Suprapubic skin (tissue), 4 donors: ENCODE measurements at regions not wholly inside any gene's neighbourhood (a gene's known extent, or its start where the extent isn't known, plus 50 kb on each side); places are given as distances from the start of the nearest gene placed in this dataset.

Experiments used
- DNase-seq, 2 donors: peaks; one replicate each; pipeline ENCODE4 v3.0.0-alpha.2; 2019; ENCODE audit warnings: low spot score in 2 of 2
- H3K27ac ChIP-seq: fragments of 200-600 bp; sonication (generic); one replicate; pipeline ENCODE4 v1.5.1; 2019
- H3K27me3 ChIP-seq: fragments of 200-600 bp; sonication (generic); one replicate; pipeline ENCODE4 v1.5.1; 2019
- H3K36me3 ChIP-seq: fragments of 200-600 bp; sonication (generic); one replicate; pipeline ENCODE4 v1.5.1; 2019
- H3K4me1 ChIP-seq: fragments of 200-600 bp; sonication (generic); one replicate; pipeline ENCODE4 v1.5.1; 2019
- H3K4me3 ChIP-seq: fragments of 200-600 bp; sonication (generic); one replicate; pipeline ENCODE4 v1.5.1; 2019; ENCODE audit warnings: mild to moderate bottlenecking
- H3K9me3 ChIP-seq: fragments of 200-600 bp; sonication (generic); one replicate; pipeline ENCODE4 v1.5.1; 2019
- EP300 ChIP-seq: sonication (generic); formaldehyde crosslinking; IDR thresholded peaks from one replicate; pipeline ENCODE4 v1.6.1; 2017; ENCODE audit warnings: antibody characterized with exemption
- POLR2A ChIP-seq, 2 donors: fragments of 450-650 bp; IDR thresholded peaks; one replicate each; pipeline ENCODE4 v1.6.1; 2017; ENCODE audit warnings: antibody characterized with exemption in 2 of 2, mild to moderate bottlenecking in 2 of 2, moderate library complexity in 2 of 2
- POLR2AphosphoS5 ChIP-seq, 3 donors: sonication (generic); formaldehyde crosslinking; IDR thresholded peaks; one replicate each; pipeline ENCODE4 v1.6.1; 2017; ENCODE audit warnings: antibody characterized with exemption in 3 of 3
- WGBS: methylation state at CpG from one replicate; pipeline ENCODE4 v1.1.5; 2018; 5-methylcytosine and 5-hydroxymethylcytosine counted together
- TF ChIP-seq, protein P1 (sequence below), 2 donors: fragments of 200-600 bp in 1 of 2; fragments of 450-650 bp in 1 of 2; sonication (generic) in 1 of 2; IDR thresholded peaks; one replicate each; pipeline ENCODE4 v1.5.1; 2016 to 2019; ENCODE audit warnings: antibody characterized with exemption in 2 of 2, mild to moderate bottlenecking in 1 of 2, moderate library complexity in 1 of 2

DNA sequence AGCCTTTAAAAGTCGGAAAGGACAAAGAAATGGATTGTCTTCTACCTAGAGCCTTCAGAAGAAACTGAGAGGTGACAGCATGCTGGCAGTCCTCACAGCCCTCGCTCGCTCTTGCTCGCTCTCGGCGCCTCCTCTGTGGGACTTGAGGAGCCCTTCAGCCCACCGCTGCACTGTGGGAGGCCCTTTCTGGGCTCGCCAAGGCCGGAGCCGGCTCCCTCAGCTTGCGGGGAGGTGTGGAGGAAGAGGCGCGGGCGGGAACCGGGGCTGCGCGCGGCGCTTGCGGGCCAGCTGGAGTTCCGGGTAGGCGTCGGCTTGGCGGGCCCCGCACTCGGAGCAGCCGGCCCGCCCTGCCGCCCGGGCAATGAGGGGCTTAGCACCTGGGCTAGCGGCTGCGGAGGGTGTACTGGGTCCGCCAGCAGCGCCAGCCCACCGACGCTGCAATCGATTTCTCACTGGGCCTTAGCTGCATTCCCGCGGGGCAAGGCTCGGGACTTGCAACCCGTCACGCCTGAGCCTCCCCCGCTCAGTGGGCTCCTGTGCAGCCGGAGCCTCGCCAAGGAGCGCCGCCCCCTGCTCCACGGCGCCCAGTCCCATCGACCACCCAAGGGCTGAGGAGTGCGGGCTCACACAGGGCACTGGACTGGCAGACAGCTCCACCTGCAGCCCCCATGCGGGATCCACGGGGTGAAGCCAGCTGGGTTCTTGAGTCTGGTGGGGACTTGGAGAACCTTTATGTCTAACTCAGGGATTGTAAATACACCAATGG lies 953.8 kb upstream of the GBE1 start:
- DNase-seq = no peak
- no peaks in the 10 kb centered on the region for H3K27me3 ChIP-seq
- H3K4me1 ChIP-seq = no peaks in the 10 kb centered on the region
- no peaks in the 10 kb centered on the region for H3K36me3 ChIP-seq
- WGBS = 90% methylated on average over 19 of the region's 53 CpGs
- H3K9me3 ChIP-seq = peaks cover 6% of the 10 kb centered on the region
- no peak overlapping the region for H3K27ac ChIP-seq
- TF ChIP-seq POLR2A (IDR thresholded peaks at IDR 0.05) = no peak
- TF ChIP-seq, protein P1, sequence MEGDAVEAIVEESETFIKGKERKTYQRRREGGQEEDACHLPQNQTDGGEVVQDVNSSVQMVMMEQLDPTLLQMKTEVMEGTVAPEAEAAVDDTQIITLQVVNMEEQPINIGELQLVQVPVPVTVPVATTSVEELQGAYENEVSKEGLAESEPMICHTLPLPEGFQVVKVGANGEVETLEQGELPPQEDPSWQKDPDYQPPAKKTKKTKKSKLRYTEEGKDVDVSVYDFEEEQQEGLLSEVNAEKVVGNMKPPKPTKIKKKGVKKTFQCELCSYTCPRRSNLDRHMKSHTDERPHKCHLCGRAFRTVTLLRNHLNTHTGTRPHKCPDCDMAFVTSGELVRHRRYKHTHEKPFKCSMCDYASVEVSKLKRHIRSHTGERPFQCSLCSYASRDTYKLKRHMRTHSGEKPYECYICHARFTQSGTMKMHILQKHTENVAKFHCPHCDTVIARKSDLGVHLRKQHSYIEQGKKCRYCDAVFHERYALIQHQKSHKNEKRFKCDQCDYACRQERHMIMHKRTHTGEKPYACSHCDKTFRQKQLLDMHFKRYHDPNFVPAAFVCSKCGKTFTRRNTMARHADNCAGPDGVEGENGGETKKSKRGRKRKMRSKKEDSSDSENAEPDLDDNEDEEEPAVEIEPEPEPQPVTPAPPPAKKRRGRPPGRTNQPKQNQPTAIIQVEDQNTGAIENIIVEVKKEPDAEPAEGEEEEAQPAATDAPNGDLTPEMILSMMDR (IDR thresholded peaks at IDR 0.05) = no peak
- TF ChIP-seq EP300 = no peak
- TF ChIP-seq POLR2AphosphoS5 (IDR thresholded peaks at IDR 0.05) = no peak
- H3K4me3 ChIP-seq = no peak overlapping the region

DNA sequence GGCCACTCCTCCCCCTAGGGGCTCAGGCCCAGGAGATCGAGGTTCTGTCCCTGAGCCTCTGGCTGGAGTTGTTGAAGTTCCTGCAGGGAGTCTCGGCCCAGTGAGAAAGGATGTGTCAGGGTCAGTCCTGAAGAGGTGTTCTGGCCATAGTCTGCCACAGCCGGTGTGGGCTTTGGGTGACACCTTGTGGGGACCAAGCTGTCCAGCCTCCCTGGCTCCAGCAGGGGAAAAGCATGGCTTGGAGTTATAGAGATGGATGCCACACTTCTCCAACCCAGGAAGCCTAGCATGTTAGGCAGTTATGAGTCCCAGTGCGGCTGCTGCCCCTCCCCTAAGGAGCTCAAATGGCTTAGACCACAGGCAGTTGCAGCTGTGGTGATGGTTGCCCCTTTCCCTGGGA lies 945.6 kb upstream of the GBE1 start:
- Histone ChIP-seq H3K4me3 (no peak overlapping the region), H3K4me1 (no peaks in the 10 kb centered on the region), H3K27me3 (no peaks in the 10 kb centered on the region), H3K27ac (no peak overlapping the region), H3K9me3 (peaks cover 6% of the 10 kb centered on the region), H3K36me3 (no peaks in the 10 kb centered on the region)
- DNase-seq = no peak
- WGBS = 100% methylated on average over 2 of the region's 4 CpGs
- no peak for TF ChIP-seq POLR2AphosphoS5 (IDR thresholded peaks at IDR 0.05)
- no peak for TF ChIP-seq POLR2A (IDR thresholded peaks at IDR 0.05)
- no peak for TF ChIP-seq EP300
- TF ChIP-seq, protein P1 (IDR thresholded peaks at IDR 0.05) = no peak

DNA sequence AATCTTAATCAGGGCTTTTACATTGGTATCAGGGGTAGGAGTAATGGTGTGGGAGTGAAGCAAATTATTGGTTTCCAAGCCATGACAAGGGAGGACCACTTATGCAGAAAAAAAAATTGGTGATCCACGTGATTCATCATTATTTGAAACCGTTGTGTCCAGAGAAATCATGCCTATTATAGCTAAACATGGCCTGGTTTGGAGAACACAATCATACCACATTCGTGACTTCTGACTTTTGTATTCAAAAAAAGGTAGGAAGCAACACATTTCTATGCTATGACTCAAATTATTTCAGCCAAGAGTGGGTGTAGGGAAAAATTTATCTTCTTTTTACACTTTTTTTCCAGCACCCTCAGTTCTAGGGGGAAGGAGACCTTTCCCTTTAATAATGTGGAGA lies 924.3 kb upstream of the GBE1 start:
- 54% methylated on average over 3 of the region's 3 CpGs for WGBS

DNA sequence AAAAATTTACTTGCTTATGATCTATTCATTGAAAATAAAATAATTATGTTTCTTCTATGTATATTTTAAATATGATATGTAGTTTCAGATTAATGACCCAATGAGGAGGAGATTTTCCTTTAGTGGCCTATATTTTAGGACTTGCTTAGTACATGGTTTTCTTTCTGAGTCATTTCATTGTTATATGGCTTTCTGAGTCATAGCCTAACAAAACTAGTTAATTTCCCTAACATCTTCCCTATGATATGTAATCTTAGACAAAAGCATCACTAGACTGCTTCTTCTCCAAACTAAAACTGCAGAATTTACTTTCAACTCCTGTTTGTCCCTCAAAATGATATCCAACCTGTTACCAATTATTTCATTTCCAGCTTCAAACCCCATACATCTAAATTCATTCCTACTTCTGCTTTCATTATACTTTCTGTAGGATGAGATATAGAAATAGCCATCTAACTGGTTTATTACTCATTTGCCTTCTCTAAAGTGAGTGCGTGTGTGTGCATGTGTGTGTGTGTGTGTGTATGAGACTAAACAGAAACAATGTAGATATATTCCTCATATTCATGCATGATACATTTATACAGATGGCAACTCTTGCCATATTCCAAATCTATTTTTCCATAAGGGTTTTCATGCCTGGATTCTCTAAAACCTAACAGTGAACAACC lies 915.0 kb upstream of the GBE1 start:
- Histone ChIP-seq H3K27me3 (no peaks in the 10 kb centered on the region), H3K4me1 (no peaks in the 10 kb centered on the region), H3K9me3 (no peaks in the 10 kb centered on the region), H3K27ac (no peak overlapping the region), H3K4me3 (no peak overlapping the region), H3K36me3 (no peaks in the 10 kb centered on the region)
- no peak for DNase-seq
- TF ChIP-seq POLR2AphosphoS5 (IDR thresholded peaks at IDR 0.05) = no peak
- TF ChIP-seq POLR2A (IDR thresholded peaks at IDR 0.05) = no peak
- TF ChIP-seq EP300 = no peak
- TF ChIP-seq, protein P1 (IDR thresholded peaks at IDR 0.05) = no peak
- 76% methylated on average over 1 of the region's 1 CpG for WGBS

More for the DNA sequence above, 924.3 kb upstream of the GBE1 start:
- Histone ChIP-seq H3K4me3 (no peak overlapping the region), H3K27ac (no peak overlapping the region), H3K36me3 (no peaks in the 10 kb centered on the region), H3K9me3 (no peaks in the 10 kb centered on the region), H3K4me1 (no peaks in the 10 kb centered on the region), H3K27me3 (no peaks in the 10 kb centered on the region)
- TF ChIP-seq POLR2AphosphoS5 (IDR thresholded peaks at IDR 0.05) = no peak
- TF ChIP-seq EP300 = no peak
- no peak for TF ChIP-seq POLR2A (IDR thresholded peaks at IDR 0.05)
- TF ChIP-seq, protein P1 (IDR thresholded peaks at IDR 0.05) = no peak
- no peak for DNase-seq

DNA sequence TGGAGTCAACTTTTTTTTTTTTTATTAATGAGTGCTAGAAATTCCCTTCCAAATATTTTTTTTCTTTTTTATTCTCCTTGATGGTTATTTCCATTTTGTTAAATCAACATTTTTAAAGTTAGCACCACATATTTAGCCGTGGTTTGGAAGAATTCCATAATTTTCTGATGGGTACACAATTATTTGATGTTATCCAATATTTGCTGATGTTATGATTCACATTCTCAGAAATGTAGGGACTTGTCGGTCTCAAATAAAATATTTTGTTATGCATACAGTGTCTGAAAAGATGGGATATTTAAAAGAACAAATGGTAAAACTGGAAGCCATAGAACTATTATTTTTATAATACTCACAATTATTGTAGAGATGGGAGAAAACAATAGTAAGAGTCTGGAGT lies 911.5 kb upstream of the GBE1 start:
- Histone ChIP-seq H3K9me3 (no peaks in the 10 kb centered on the region), H3K4me1 (no peaks in the 10 kb centered on the region), H3K27ac (no peak overlapping the region), H3K27me3 (no peaks in the 10 kb centered on the region), H3K36me3 (no peaks in the 10 kb centered on the region), H3K4me3 (no peak overlapping the region)
- DNase-seq = no peak
- 49% methylated on average over 2 of the region's 2 CpGs for WGBS
- no peak for TF ChIP-seq EP300
- TF ChIP-seq POLR2AphosphoS5 (IDR thresholded peaks at IDR 0.05) = no peak
